Smooth muscle cell (in vitro differentiated cells): ENCODE measurements at regions not wholly inside any gene's neighbourhood (a gene's known extent, or its start where the extent isn't known, plus 50 kb on each side); places are given as distances from the start of the nearest gene placed in this dataset.
A peak's percentile ranks its signal among the peaks of the same experiment; 100 is the strongest.

Experiments
- DNase-seq: peaks from one replicate; lab custom pipeline; 2025; ENCODE audit not compliant: unreplicated experiment; lab: John Stamatoyannopoulos, UW
- H2AFZ ChIP-seq: fragments of 200-600 bp; sonication (generic); 2 replicates; pipeline ENCODE4 v1.6.0; 2016; ENCODE audit warnings: antibody characterized with exemption, low read depth, mild to moderate bottlenecking
- H3F3A ChIP-seq: fragments of 200-600 bp; sonication (generic); 2 replicates; pipeline ENCODE4 v1.6.0; 2017; ENCODE audit warnings: antibody characterized with exemption, low read depth
- H3K27ac ChIP-seq: fragments of 200-600 bp; sonication (generic); 2 replicates; pipeline ENCODE4 v1.5.1; 2016; ENCODE audit warnings: low read depth, mild to moderate bottlenecking
- H3K27me3 ChIP-seq: fragments of 200-600 bp; sonication (generic); 2 replicates; pipeline ENCODE4 v1.6.1; 2016; ENCODE audit warnings: low read depth, mild to moderate bottlenecking
- H3K36me3 ChIP-seq: fragments of 200-600 bp; sonication (generic); 2 replicates; pipeline ENCODE4 v1.5.1; 2016; ENCODE audit warnings: low read depth
- H3K4me1 ChIP-seq: fragments of 200-600 bp; sonication (generic); 2 replicates; pipeline ENCODE4 v1.5.1; 2016; ENCODE audit warnings: low read depth
- H3K4me2 ChIP-seq: fragments of 200-600 bp; sonication (generic); 2 replicates; pipeline ENCODE4 v1.6.0; 2016; ENCODE audit warnings: mild to moderate bottlenecking
- H3K4me3 ChIP-seq: fragments of 200-600 bp; sonication (generic); 2 replicates; pipeline ENCODE4 v1.5.1; 2016; ENCODE audit warnings: mild to moderate bottlenecking
- H3K79me2 ChIP-seq: fragments of 200-600 bp; sonication (generic); 2 replicates; pipeline ENCODE4 v1.6.0; 2016; ENCODE audit warnings: low read depth, mild to moderate bottlenecking
- H3K9ac ChIP-seq: fragments of 200-600 bp; sonication (generic); 2 replicates; pipeline ENCODE4 v1.6.0; 2016; ENCODE audit warnings: low read depth
- H3K9me3 ChIP-seq: fragments of 200-600 bp; sonication (generic); replicated peaks from 2 replicates; pipeline ENCODE4 v1.5.1; 2016; ENCODE audit warnings: low read depth
- H4K20me1 ChIP-seq: fragments of 200-600 bp; sonication (generic); 2 replicates; pipeline ENCODE4 v1.6.0; 2016; ENCODE audit warnings: low read depth
- WGBS: methylation state at CpG from one replicate; pipeline ENCODE4 v1.1.7; 2016; ENCODE audit warnings: low lambda C conversion rate; 5-methylcytosine and 5-hydroxymethylcytosine counted together
- TF ChIP-seq, protein P1 (sequence below): fragments of 200-600 bp; sonication (generic); IDR thresholded peaks from 2 replicates; pipeline ENCODE4 v1.5.1; 2017; ENCODE audit warnings: borderline replicate concordance, mild to moderate bottlenecking, antibody characterized with exemption; ENCODE audit not compliant: insufficient read depth, poor library complexity, severe bottlenecking

DNA sequence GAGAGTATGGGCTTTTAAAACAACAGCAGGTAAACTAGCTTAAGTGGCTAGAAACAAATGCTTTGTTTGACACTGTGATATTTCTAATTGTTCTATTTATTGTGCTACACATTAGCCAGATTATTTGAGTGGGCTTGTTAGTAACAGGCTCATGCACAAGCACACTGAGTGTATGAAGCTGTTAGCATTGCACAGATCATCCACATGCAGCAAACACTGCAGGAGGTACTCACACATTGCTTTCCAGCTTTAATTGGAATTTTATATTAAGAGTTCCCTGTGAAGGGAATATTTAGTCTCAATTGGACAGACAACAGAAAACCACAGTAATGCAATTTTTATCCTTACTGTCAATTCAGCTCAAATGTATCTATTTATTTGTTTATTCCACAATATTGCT, 92.9 kb upstream of the ZNF804B start:
- Histone ChIP-seq H3K27ac (no peak overlapping the region), H3K4me2 (no peak overlapping the region), H3K9me3 (no peaks in the 10 kb centered on the region), H3K36me3 (no peaks in the 10 kb centered on the region), H4K20me1 (no peaks in the 10 kb centered on the region), H3K9ac (no peak overlapping the region), H2AFZ (no peak overlapping the region), H3K4me3 (no peak overlapping the region), H3K4me1 (no peaks in the 10 kb centered on the region), H3K27me3 (no peaks in the 10 kb centered on the region), H3F3A (no peaks in the 10 kb centered on the region), H3K79me2 (no peaks in the 10 kb centered on the region)
- TF ChIP-seq, protein P1, sequence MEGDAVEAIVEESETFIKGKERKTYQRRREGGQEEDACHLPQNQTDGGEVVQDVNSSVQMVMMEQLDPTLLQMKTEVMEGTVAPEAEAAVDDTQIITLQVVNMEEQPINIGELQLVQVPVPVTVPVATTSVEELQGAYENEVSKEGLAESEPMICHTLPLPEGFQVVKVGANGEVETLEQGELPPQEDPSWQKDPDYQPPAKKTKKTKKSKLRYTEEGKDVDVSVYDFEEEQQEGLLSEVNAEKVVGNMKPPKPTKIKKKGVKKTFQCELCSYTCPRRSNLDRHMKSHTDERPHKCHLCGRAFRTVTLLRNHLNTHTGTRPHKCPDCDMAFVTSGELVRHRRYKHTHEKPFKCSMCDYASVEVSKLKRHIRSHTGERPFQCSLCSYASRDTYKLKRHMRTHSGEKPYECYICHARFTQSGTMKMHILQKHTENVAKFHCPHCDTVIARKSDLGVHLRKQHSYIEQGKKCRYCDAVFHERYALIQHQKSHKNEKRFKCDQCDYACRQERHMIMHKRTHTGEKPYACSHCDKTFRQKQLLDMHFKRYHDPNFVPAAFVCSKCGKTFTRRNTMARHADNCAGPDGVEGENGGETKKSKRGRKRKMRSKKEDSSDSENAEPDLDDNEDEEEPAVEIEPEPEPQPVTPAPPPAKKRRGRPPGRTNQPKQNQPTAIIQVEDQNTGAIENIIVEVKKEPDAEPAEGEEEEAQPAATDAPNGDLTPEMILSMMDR = no peak
- DNase-seq = no peak

DNA sequence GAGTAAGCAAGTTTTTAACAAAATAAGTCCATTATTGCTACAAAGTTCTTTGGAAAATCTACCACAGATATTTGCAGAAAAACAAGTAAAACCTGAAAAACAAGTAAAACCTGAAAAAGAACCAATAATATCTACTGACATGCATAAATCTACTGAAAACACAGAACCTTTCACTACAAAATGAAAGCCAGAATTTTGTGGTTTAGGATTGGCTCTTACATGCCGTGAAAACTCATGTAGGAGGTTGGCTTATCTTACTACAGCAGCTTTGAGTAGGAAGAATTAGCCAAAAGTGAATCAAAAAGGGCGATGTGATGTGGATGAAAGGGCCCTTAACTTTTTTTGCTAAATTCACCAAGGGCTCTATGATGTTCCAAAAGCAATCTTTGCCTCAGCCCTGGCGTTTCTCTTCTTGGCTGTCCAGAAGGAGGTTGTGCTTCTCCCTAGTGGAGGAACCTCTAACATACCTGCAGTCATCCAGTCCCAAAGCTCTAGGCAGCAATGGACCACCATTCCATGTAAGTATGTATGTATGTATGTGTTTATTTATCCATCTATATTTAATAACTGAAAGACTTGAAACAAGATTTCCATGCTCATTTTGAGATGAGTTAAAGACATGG, 93.5 kb upstream of the ZNF804B start:
- H3K79me2 ChIP-seq = no peaks in the 10 kb centered on the region
- TF ChIP-seq, protein P1 = no peak
- H2AFZ ChIP-seq = no peak overlapping the region
- no peaks in the 10 kb centered on the region for H4K20me1 ChIP-seq
- no peak overlapping the region for H3K4me2 ChIP-seq
- no peaks in the 10 kb centered on the region for H3K9me3 ChIP-seq
- no peaks in the 10 kb centered on the region for H3F3A ChIP-seq
- H3K9ac ChIP-seq = no peak overlapping the region
- H3K27ac ChIP-seq = no peak overlapping the region
- H3K27me3 ChIP-seq = no peaks in the 10 kb centered on the region
- H3K36me3 ChIP-seq = no peaks in the 10 kb centered on the region
- WGBS = 73% methylated on average over 3 of the region's 3 CpGs
- no peak overlapping the region for H3K4me3 ChIP-seq
- no peak for DNase-seq
- no peaks in the 10 kb centered on the region for H3K4me1 ChIP-seq

DNA sequence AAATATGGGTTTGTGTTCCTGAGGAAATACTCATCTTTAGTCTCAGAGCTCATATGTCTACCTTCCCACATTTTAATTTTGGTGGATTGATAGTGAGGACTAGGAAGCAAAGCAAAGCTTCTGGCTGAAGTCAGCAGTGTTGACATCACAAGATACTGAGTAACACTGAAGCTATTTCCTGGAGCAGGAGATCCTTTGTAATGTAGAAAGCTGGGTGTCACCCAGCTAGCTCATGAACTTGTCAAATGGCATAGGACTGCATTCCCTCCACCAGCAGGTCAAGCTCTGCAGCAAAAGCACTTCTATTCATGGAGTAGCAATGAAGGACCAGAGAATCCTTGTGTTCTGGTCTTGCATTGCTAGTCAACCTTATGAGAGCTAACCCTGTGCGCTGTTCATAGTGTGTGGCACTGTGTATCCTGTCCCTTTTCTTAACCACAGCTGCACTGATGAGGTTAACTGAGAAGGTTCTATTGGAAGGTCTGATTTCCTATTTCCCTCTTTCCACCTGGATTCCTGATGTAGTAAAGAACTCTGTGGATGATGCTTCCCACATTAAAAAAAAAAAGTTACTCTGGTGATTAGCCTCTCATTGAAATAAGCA, 94.8 kb upstream of the ZNF804B start:
- Histone ChIP-seq H3K4me3 (no peak overlapping the region), H3K4me2 (no peak overlapping the region), H3F3A (no peaks in the 10 kb centered on the region), H3K4me1 (no peaks in the 10 kb centered on the region), H4K20me1 (no peaks in the 10 kb centered on the region), H3K27me3 (no peaks in the 10 kb centered on the region), H3K36me3 (no peaks in the 10 kb centered on the region), H2AFZ (peak overlapping the region; percentile 46), H3K9me3 (no peaks in the 10 kb centered on the region), H3K9ac (no peak overlapping the region), H3K79me2 (no peaks in the 10 kb centered on the region), H3K27ac (peak overlapping the region; percentile 39)
- TF ChIP-seq, protein P1 = no peak
- 83% methylated on average over 1 of the region's 1 CpG for WGBS
- no peak for DNase-seq

DNA sequence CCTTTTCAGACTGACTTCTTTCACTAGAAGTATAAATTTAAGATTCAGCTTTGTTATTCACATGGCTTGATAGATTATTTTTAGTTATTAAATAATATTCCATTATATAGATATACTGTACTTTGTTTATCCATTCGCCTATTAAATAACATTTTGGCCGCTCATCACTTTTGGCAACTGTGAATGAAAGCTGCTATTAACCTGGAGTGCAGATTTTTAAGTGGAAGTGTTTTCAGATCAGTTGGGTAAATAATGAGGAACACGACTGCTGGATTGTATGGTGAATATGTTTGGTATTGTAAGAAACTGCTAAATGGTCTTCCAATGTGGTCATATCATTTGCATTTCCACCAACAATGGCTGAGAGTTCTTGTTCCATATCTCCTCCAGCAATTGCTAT, 97.6 kb upstream of the ZNF804B start:
- no peaks in the 10 kb centered on the region for H3K4me1 ChIP-seq
- H3K36me3 ChIP-seq = no peaks in the 10 kb centered on the region
- no peak overlapping the region for H2AFZ ChIP-seq
- no peak overlapping the region for H3K4me3 ChIP-seq
- H3K27me3 ChIP-seq = no peaks in the 10 kb centered on the region
- H3K9me3 ChIP-seq = no peaks in the 10 kb centered on the region
- H3K9ac ChIP-seq = no peak overlapping the region
- WGBS = 91% methylated on average over 3 of the region's 3 CpGs
- H3K4me2 ChIP-seq = no peak overlapping the region
- no peak overlapping the region for H3K27ac ChIP-seq
- no peaks in the 10 kb centered on the region for H4K20me1 ChIP-seq
- H3F3A ChIP-seq = no peaks in the 10 kb centered on the region
- no peak for DNase-seq
- TF ChIP-seq, protein P1 = no peak
- H3K79me2 ChIP-seq = no peaks in the 10 kb centered on the region
